CD4-positive, CD25-positive, alpha-beta regulatory T cell (primary cell): ENCODE measurements at regions not wholly inside any gene's neighbourhood (a gene's known extent, or its start where the extent isn't known, plus 50 kb on each side); places are given as distances from the start of the nearest gene placed in this dataset.
A peak's percentile ranks its signal among the peaks of the same experiment; 100 is the strongest.

ENCODE experiments used
- ATAC-seq, 2 donors: fragments of 150-1000 bp; cut with Tn5 transposase; one replicate each; pipeline ENCODE4 v1.10.0; 2021; ENCODE audit warnings: low read depth in 2 of 2, moderate number of reproducible peaks in 2 of 2, moderate library complexity in 1 of 2
- DNase-seq, 3 donors: peaks; one replicate each; pipeline versions ENCODE4 v3.0.0 to v3.0.0-alpha.2; 2012 to 2022; ENCODE audit warnings: mixed read lengths in 1 of 3
- H3K27ac ChIP-seq: one replicate; pipeline ENCODE4 v1.7.0; 2013; ENCODE audit warnings: mild to moderate bottlenecking, low read length; ENCODE audit not compliant: insufficient read depth, poor library complexity, severe bottlenecking
- H3K27me3 ChIP-seq: one replicate; pipeline ENCODE4 v1.7.0; 2013; ENCODE audit warnings: low read length; ENCODE audit not compliant: control insufficient read depth, insufficient read depth
- H3K36me3 ChIP-seq: one replicate; pipeline ENCODE4 v1.7.0; 2013; ENCODE audit warnings: mild to moderate bottlenecking, low read length, moderate library complexity; ENCODE audit not compliant: control insufficient read depth, insufficient read depth
- H3K4me1 ChIP-seq: 2 replicates; pipeline ENCODE4 v1.7.0; 2013; ENCODE audit warnings: mild to moderate bottlenecking, low read length; ENCODE audit not compliant: insufficient read depth, control insufficient read depth, poor library complexity, severe bottlenecking
- H3K4me3 ChIP-seq: one replicate; pipeline ENCODE4 v1.7.0; 2013; ENCODE audit warnings: low read depth, mild to moderate bottlenecking, low read length, moderate library complexity
- H3K9me3 ChIP-seq, 2 experiments: 1 replicate in 1 of 2; 2 replicates in 1 of 2; pipeline ENCODE4 v1.7.0; 2013; ENCODE audit warnings: low read length in 2 of 2, mild to moderate bottlenecking in 1 of 2, moderate library complexity in 1 of 2; ENCODE audit not compliant: control insufficient read depth in 2 of 2
- H3K27ac Mint-ChIP-seq, 3 donors: one replicate each; pipeline ENCODE4 v1.8.0; 2020 to 2022; ENCODE audit warnings: mild to moderate bottlenecking in 3 of 3, mixed read lengths in 3 of 3, moderate library complexity in 2 of 3
- H3K27me3 Mint-ChIP-seq: one replicate; pipeline ENCODE4 v1.8.0; 2022; ENCODE audit warnings: mild to moderate bottlenecking, mixed read lengths
- H3K36me3 Mint-ChIP-seq: one replicate; pipeline ENCODE4 v1.8.0; 2020; ENCODE audit warnings: mixed read lengths
- H3K4me1 Mint-ChIP-seq, 4 donors: one replicate each; pipeline ENCODE4 v1.8.0; 2020 to 2022; ENCODE audit warnings: mixed read lengths in 4 of 4, mild to moderate bottlenecking in 1 of 4
- H3K4me3 Mint-ChIP-seq, 4 donors: one replicate each; pipeline ENCODE4 v1.8.0; 2020 to 2022; ENCODE audit warnings: mild to moderate bottlenecking in 4 of 4, mixed read lengths in 4 of 4, moderate library complexity in 3 of 4
- H3K9me3 Mint-ChIP-seq, 7 donors: one replicate each; pipeline ENCODE4 v1.8.0; 2020 to 2022; ENCODE audit warnings: mixed read lengths in 7 of 7, mild to moderate bottlenecking in 3 of 7, moderate library complexity in 2 of 7

DNA sequence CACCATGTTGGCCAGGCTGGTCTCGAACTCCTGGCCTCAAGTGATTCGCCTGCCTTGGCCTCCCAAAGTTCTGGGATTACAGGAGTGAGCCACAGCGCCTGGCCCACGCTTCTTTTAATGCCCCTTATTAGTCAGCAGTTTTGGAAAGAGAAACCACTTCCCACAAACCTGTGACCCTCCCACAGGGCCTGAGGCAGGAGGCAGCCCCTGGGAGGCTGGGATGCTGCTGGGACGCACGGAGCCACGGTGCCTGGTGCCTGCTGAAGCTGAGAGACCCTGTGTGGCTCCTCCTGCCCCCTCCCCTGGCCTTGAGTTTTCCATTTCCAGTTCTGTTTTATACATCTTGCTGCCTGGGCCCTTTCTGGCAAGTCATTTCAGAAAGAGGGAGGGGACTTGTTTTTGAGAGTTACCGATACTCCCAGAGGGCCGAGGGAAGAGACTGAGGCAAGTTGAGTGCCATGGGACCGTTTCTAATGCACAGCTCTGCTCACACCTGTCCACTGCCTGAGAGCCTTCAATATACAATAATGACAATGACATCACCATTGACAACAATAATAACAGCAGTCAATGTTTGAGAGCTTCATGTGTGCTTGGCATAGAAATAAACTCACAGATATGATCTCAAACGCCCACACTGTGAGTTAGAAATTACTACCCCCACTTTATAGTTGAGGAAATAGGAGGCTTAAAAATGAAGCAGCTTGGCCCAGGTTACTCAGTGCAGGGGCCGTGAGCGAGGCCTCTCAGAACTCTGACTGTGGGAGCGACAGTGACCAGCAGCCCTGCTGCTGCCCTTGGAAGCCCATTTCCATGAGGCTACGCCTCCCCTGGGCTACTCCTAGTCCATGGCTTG, 78.1 kb upstream of the YWHAQ start:
- Histone ChIP-seq H3K9me3 (no peaks in the 10 kb centered on the region), H3K4me3 (no peak overlapping the region), H3K27me3 (no peaks in the 10 kb centered on the region), H3K27ac (peak overlapping the region; percentile 70), H3K36me3 (no peaks in the 10 kb centered on the region), H3K4me1 (peaks cover 33% of the 10 kb centered on the region)
- Mint-ChIP-seq H3K9me3 (no peaks in the 10 kb centered on the region), H3K4me3 (peak overlapping the region in 3 of 4 donors; percentile 4 to 34 (median 7)), H3K27me3 (no peaks in the 10 kb centered on the region), H3K4me1 (peaks cover 6 to 49% (median 27%) of the 10 kb centered on the region in 4 donors), H3K36me3 (no peaks in the 10 kb centered on the region), H3K27ac (peak overlapping the region; percentile 78 to 95 (median 91))
- ATAC-seq, result peak; percentile 57 to 58
- DNase-seq, result peak in 2 of 3 donors; percentile 24 to 49

GRCh38 chr2:9709539-9710285, 78.9 kb upstream of the YWHAQ start:
- H3K27ac ChIP-seq, result peak overlapping the region; percentile 70

DNA sequence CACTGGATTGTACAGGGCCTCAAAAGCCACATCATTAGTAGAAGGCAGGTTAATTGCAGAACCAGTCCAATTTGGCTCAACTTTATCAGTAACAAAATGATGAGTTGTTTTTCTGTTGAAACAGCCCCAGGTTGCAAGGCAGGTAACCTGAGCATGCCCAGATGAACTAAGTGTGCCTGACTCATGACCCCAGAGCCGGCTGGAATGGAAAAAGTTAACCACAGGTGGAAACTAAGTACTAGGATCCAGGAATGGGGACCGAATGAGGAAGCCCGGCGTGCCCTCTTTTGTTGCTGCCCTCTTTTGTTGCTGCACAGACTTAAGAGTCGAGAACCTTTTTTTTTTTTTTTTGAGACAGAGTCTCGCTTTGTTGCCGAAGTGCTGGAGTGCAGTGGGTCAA, 79.5 kb upstream of the YWHAQ start:
- Histone ChIP-seq H3K27ac (no peak overlapping the region), H3K27me3 (no peaks in the 10 kb centered on the region), H3K36me3 (no peaks in the 10 kb centered on the region), H3K9me3 (no peaks in the 10 kb centered on the region), H3K4me3 (no peak overlapping the region), H3K4me1 (peaks cover 32% of the 10 kb centered on the region)
- Mint-ChIP-seq H3K4me1 (peaks cover 6 to 46% (median 25%) of the 10 kb centered on the region in 4 donors), H3K27ac (peak overlapping the region in 2 of 3 donors; percentile 75 to 91), H3K4me3 (no peak overlapping the region), H3K27me3 (no peaks in the 10 kb centered on the region), H3K36me3 (no peaks in the 10 kb centered on the region), H3K9me3 (no peaks in the 10 kb centered on the region)
- no peak for ATAC-seq
- no peak for DNase-seq

More at GRCh38 chr2:9709539-9710285, 78.9 kb upstream of the YWHAQ start:
- no peaks in the 10 kb centered on the region for H3K9me3 ChIP-seq
- peaks cover 6 to 46% (median 25%) of the 10 kb centered on the region in 4 donors for H3K4me1 Mint-ChIP-seq
- ATAC-seq (no peak), DNase-seq (no peak)
- no peaks in the 10 kb centered on the region for H3K27me3 ChIP-seq
- no peaks in the 10 kb centered on the region for H3K27me3 Mint-ChIP-seq
- no peak overlapping the region for H3K4me3 ChIP-seq
- peak overlapping the region in 2 of 3 donors; percentile 91 to 95 for H3K27ac Mint-ChIP-seq
- H3K4me3 Mint-ChIP-seq, result peak overlapping the region in 3 of 4 donors; percentile 4 to 29 (median 17)
- no peaks in the 10 kb centered on the region for H3K36me3 ChIP-seq
- no peaks in the 10 kb centered on the region for H3K36me3 Mint-ChIP-seq
- no peaks in the 10 kb centered on the region for H3K9me3 Mint-ChIP-seq
- H3K4me1 ChIP-seq, result peaks cover 32% of the 10 kb centered on the region

GRCh38 chr2:9712263-9712662, 81.5 kb upstream of the YWHAQ start:
- DNase-seq (peak in 1 of 3 donors; percentile 64), ATAC-seq (peak in 1 of 2 donors; percentile 42)
- H3K9me3 Mint-ChIP-seq, result no peaks in the 10 kb centered on the region
- peaks cover 6 to 40% (median 25%) of the 10 kb centered on the region in 4 donors for H3K4me1 Mint-ChIP-seq
- Histone ChIP-seq H3K9me3 (no peaks in the 10 kb centered on the region), H3K27me3 (no peaks in the 10 kb centered on the region), H3K27ac (peak overlapping the region; percentile 53), H3K36me3 (no peaks in the 10 kb centered on the region), H3K4me1 (peaks cover 32% of the 10 kb centered on the region), H3K4me3 (peak overlapping the region; percentile 51)
- peak overlapping the region; percentile 3 to 75 (median 62) for H3K4me3 Mint-ChIP-seq
- H3K36me3 Mint-ChIP-seq, result no peaks in the 10 kb centered on the region
- H3K27me3 Mint-ChIP-seq, result no peaks in the 10 kb centered on the region
- peak overlapping the region; percentile 33 to 89 (median 88) for H3K27ac Mint-ChIP-seq

DNA sequence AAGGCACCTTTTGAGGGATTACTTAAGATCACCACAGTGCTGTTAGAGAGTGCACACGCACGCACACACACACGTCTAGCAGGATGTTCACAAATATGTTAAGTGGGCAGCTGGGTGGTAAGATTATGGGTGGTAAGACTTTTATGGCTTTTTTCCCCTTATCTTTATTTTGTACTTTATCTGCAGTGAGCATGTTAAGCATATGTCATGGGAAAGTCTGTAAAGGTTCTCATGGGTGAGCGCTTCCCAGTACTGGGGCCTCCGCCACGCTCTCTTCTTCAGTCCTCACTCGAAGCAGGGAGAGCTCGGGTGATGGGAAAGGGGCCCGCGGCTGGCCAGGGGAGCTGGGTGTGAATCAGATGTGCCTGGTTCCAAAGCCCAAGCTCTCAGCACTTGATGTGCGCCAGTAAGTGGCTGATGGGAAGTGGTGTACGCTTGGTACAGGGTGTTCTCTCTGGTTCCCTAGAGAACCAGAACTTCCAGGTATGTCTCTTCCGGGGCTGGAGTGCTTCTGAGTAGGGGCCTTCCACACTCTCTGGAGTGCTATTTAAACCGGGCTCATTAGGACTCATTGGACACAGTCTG, 83.9 kb upstream of the YWHAQ start:
- Mint-ChIP-seq H3K36me3 (no peaks in the 10 kb centered on the region), H3K4me3 (no peak overlapping the region), H3K27ac (no peak overlapping the region), H3K9me3 (no peaks in the 10 kb centered on the region), H3K4me1 (peaks cover 0 to 22% (median 14%) of the 10 kb centered on the region in 4 donors), H3K27me3 (no peaks in the 10 kb centered on the region)
- Histone ChIP-seq H3K4me3 (no peak overlapping the region), H3K36me3 (no peaks in the 10 kb centered on the region), H3K27me3 (no peaks in the 10 kb centered on the region), H3K27ac (no peak overlapping the region), H3K4me1 (peaks cover 14% of the 10 kb centered on the region), H3K9me3 (no peaks in the 10 kb centered on the region)
- DNase-seq, result no peak
- no peak for ATAC-seq

DNA sequence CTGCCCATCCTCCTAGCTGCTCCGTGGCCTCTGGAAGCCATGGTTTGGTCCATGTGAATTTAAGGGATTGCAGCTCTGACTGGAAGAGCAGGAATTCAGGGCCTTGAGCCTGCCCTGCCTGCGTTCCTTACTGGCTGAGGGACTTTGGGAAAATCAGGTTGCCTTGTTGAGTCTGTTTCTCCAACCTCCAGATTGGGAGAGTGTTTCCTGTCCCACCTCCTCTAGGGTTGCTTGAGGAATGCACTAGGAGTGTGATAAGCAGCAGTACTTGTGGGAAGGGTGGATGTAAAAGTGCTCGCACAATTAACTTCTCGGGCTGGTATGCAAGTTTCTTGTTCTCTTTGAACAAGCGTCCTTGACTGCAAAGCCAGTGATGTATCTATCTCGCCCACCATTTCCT, 84.4 kb upstream of the YWHAQ start:
- H3K36me3 Mint-ChIP-seq, result no peaks in the 10 kb centered on the region
- no peaks in the 10 kb centered on the region for H3K9me3 Mint-ChIP-seq
- Histone ChIP-seq H3K9me3 (no peaks in the 10 kb centered on the region), H3K27ac (no peak overlapping the region), H3K27me3 (no peaks in the 10 kb centered on the region), H3K36me3 (no peaks in the 10 kb centered on the region), H3K4me1 (peaks cover 11% of the 10 kb centered on the region), H3K4me3 (no peak overlapping the region)
- H3K27ac Mint-ChIP-seq, result no peak overlapping the region
- H3K4me3 Mint-ChIP-seq, result no peak overlapping the region
- no peak for DNase-seq
- no peaks in the 10 kb centered on the region for H3K27me3 Mint-ChIP-seq
- no peak for ATAC-seq
- peaks cover 0 to 17% (median 10%) of the 10 kb centered on the region in 4 donors for H3K4me1 Mint-ChIP-seq

GRCh38 chr2:9717886-9718451, 87.2 kb upstream of the YWHAQ start:
- Mint-ChIP-seq H3K36me3 (no peaks in the 10 kb centered on the region), H3K27ac (no peak overlapping the region), H3K27me3 (peaks cover 4% of the 10 kb centered on the region), H3K4me3 (no peak overlapping the region), H3K9me3 (no peaks in the 10 kb centered on the region), H3K4me1 (peaks cover 0 to 2% (median 0%) of the 10 kb centered on the region in 4 donors)
- ATAC-seq (no peak), DNase-seq (no peak)
- H3K4me1 ChIP-seq, result no peaks in the 10 kb centered on the region
- no peaks in the 10 kb centered on the region for H3K9me3 ChIP-seq
- H3K27me3 ChIP-seq, result no peaks in the 10 kb centered on the region
- no peaks in the 10 kb centered on the region for H3K36me3 ChIP-seq
- H3K4me3 ChIP-seq, result no peak overlapping the region
- no peak overlapping the region for H3K27ac ChIP-seq
